ENCODE measurements at regions not wholly inside any gene's neighbourhood (a gene's known extent, or its start where the extent isn't known, plus 50 kb on each side); places are given as distances from the start of the nearest gene placed in this dataset.
"Not testable (repeated sequence)": the region's sequence is repeated elsewhere in the genome, so short reads cannot be mapped to it uniquely, and the experiment has no call there.

DNA sequence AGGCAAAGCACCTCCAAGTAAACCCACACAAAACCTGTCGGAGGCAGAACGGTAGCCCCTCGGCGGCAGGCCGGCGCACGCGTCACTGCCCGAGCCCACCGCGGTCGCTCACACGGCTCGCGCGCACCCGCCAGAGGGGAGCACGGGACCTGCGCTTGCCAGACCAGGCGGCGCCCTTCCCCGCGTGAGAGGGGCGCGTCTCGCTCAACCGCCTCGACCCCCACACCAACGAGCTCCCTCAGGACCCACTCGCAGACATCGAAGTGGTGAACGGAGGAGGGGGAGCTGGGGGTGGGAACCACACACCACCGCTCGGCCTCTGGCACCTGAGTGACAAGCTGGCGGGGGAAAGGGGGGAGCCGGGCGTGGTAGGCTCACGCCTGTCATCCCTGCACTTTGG, 1513.4 kb upstream of the DEFB115 start:
- no peaks in the 10 kb centered on the region for H3K27me3 ChIP-seq (ENCODE audit: control insufficient read depth, insufficient read depth, low read length)
- H3K4me3 ChIP-seq (ENCODE audit: low read length in 3 of 3), result no peak overlapping the region
- H3K4me1 ChIP-seq (ENCODE audit: control insufficient read depth in 2 of 3, insufficient read depth in 2 of 3, low read depth in 1 of 3, low read length in 3 of 3), result no peaks in the 10 kb centered on the region
- intact Hi-C loops (cut with DNase I), result no loop called here
- H3K27ac ChIP-seq (ENCODE audit: low read depth in 2 of 2, low read length in 2 of 2), result no peak overlapping the region
- no peaks in the 10 kb centered on the region for H3K9me3 ChIP-seq (ENCODE audit: control insufficient read depth in 2 of 3, insufficient read depth in 1 of 3, low read length in 3 of 3)
- DNase-seq (peak in 1 of 5 donors; percentile 43), FAIRE-seq (no peak)
- H3K9ac ChIP-seq (ENCODE audit: low read length in 3 of 3), result no peak overlapping the region
- TF ChIP-seq, protein P1, sequence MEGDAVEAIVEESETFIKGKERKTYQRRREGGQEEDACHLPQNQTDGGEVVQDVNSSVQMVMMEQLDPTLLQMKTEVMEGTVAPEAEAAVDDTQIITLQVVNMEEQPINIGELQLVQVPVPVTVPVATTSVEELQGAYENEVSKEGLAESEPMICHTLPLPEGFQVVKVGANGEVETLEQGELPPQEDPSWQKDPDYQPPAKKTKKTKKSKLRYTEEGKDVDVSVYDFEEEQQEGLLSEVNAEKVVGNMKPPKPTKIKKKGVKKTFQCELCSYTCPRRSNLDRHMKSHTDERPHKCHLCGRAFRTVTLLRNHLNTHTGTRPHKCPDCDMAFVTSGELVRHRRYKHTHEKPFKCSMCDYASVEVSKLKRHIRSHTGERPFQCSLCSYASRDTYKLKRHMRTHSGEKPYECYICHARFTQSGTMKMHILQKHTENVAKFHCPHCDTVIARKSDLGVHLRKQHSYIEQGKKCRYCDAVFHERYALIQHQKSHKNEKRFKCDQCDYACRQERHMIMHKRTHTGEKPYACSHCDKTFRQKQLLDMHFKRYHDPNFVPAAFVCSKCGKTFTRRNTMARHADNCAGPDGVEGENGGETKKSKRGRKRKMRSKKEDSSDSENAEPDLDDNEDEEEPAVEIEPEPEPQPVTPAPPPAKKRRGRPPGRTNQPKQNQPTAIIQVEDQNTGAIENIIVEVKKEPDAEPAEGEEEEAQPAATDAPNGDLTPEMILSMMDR (IDR thresholded peaks at IDR 0.05; ENCODE audit: borderline replicate concordance, extremely low read depth, insufficient read depth), result no peak
- H3K36me3 ChIP-seq (ENCODE audit: control insufficient read depth in 2 of 3, insufficient read depth in 3 of 3, low read length in 3 of 3), result no peaks in the 10 kb centered on the region

- H3K9me3 ChIP-seq (ENCODE audit: control insufficient read depth in 2 of 3, insufficient read depth in 1 of 3, low read length in 3 of 3); intact Hi-C loops (cut with DNase I); FAIRE-seq; H3K4me1 ChIP-seq (ENCODE audit: control insufficient read depth in 2 of 3, insufficient read depth in 2 of 3, low read depth in 1 of 3, low read length in 3 of 3); H3K4me3 ChIP-seq (ENCODE audit: low read length in 3 of 3); H3K27ac ChIP-seq (ENCODE audit: low read depth in 2 of 2, low read length in 2 of 2); H3K27me3 ChIP-seq (ENCODE audit: control insufficient read depth, insufficient read depth, low read length); H3K36me3 ChIP-seq (ENCODE audit: control insufficient read depth in 2 of 3, insufficient read depth in 3 of 3, low read length in 3 of 3); H3K9ac ChIP-seq (ENCODE audit: low read length in 3 of 3): not testable (repeated sequence)
- DNase-seq, result peak in 1 of 5 donors; percentile 40
Observed at GRCh38 chr20:29745534-29746245, 1511.8 kb upstream of the DEFB115 start.

GRCh38 chr20:29750268-29750899, 1507.1 kb upstream of the DEFB115 start:
- Histone ChIP-seq H3K27ac (ENCODE audit: low read depth in 2 of 2, low read length in 2 of 2) (no peak overlapping the region), H3K4me3 (ENCODE audit: low read length in 3 of 3) (no peak overlapping the region), H3K36me3 (ENCODE audit: control insufficient read depth in 2 of 3, insufficient read depth in 3 of 3, low read length in 3 of 3) (no peaks in the 10 kb centered on the region), H3K9me3 (ENCODE audit: control insufficient read depth in 2 of 3, insufficient read depth in 1 of 3, low read length in 3 of 3) (no peaks in the 10 kb centered on the region), H3K9ac (ENCODE audit: low read length in 3 of 3) (no peak overlapping the region), H3K27me3 (ENCODE audit: control insufficient read depth, insufficient read depth, low read length) (no peaks in the 10 kb centered on the region), H3K4me1 (ENCODE audit: control insufficient read depth in 2 of 3, insufficient read depth in 2 of 3, low read depth in 1 of 3, low read length in 3 of 3) (no peaks in the 10 kb centered on the region)
- FAIRE-seq (no peak), DNase-seq (peak in 1 of 5 donors; percentile 61)
- TF ChIP-seq, protein P1 (IDR thresholded peaks at IDR 0.05; ENCODE audit: borderline replicate concordance, extremely low read depth, insufficient read depth), result no peak
- intact Hi-C loops (cut with DNase I), result no loop called here

DNA sequence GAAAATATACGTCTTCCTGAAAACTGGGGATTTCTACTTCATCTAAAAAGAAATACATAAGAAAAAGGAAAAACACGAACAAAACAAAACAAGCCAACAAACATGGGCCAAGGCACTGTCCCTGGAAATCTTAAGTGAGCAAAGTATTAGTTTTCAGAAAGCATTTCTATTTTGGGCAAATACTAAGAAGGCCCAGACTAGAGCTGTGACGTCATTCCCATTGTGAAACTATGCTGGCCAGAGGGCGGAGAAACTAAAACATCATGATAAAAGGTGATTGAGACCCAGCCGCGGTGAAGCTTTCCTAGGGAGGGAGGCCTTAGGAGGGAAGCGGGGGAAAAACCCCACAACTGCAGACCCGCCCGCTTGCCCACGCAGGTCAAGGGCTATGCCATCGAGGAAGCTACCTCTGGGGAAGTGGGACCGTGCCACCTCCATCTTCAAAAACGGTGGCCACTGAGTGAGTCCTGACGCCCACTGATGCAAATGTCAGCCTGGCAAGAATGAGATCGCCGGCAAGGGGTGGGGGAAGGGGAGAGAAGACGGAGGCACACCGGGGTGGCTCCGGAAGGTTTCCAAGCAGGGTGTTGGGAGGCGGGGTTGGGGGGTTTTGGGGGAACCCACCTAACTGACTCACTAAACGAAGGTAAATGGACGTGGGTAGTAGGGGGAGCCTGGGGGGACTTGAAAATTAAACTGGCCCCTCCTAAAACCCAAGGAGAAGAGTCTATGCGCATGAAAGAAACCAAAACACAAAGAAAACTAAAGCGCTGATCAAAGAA, 1504.6 kb upstream of the DEFB115 start:
- intact Hi-C loops (cut with DNase I); FAIRE-seq; H3K27ac ChIP-seq (ENCODE audit: low read depth in 2 of 2, low read length in 2 of 2); H3K4me3 ChIP-seq (ENCODE audit: low read length in 3 of 3); H3K36me3 ChIP-seq (ENCODE audit: control insufficient read depth in 2 of 3, insufficient read depth in 3 of 3, low read length in 3 of 3); H3K9ac ChIP-seq (ENCODE audit: low read length in 3 of 3); H3K27me3 ChIP-seq (ENCODE audit: control insufficient read depth, insufficient read depth, low read length); H3K4me1 ChIP-seq (ENCODE audit: control insufficient read depth in 2 of 3, insufficient read depth in 2 of 3, low read depth in 1 of 3, low read length in 3 of 3); H3K9me3 ChIP-seq (ENCODE audit: control insufficient read depth in 2 of 3, insufficient read depth in 1 of 3, low read length in 3 of 3): not testable (repeated sequence)
- peak in 1 of 5 donors; percentile 46 for DNase-seq

GRCh38 chr20:29753426-29753746, 1504.1 kb upstream of the DEFB115 start:
- intact Hi-C loops (cut with DNase I); H3K36me3 ChIP-seq (ENCODE audit: control insufficient read depth in 2 of 3, insufficient read depth in 3 of 3, low read length in 3 of 3); H3K9me3 ChIP-seq (ENCODE audit: control insufficient read depth in 2 of 3, insufficient read depth in 1 of 3, low read length in 3 of 3); FAIRE-seq; H3K27ac ChIP-seq (ENCODE audit: low read depth in 2 of 2, low read length in 2 of 2); H3K9ac ChIP-seq (ENCODE audit: low read length in 3 of 3); H3K27me3 ChIP-seq (ENCODE audit: control insufficient read depth, insufficient read depth, low read length); H3K4me3 ChIP-seq (ENCODE audit: low read length in 3 of 3); H3K4me1 ChIP-seq (ENCODE audit: control insufficient read depth in 2 of 3, insufficient read depth in 2 of 3, low read depth in 1 of 3, low read length in 3 of 3): not testable (repeated sequence)
- peak in 1 of 5 donors; percentile 73 for DNase-seq

DNA sequence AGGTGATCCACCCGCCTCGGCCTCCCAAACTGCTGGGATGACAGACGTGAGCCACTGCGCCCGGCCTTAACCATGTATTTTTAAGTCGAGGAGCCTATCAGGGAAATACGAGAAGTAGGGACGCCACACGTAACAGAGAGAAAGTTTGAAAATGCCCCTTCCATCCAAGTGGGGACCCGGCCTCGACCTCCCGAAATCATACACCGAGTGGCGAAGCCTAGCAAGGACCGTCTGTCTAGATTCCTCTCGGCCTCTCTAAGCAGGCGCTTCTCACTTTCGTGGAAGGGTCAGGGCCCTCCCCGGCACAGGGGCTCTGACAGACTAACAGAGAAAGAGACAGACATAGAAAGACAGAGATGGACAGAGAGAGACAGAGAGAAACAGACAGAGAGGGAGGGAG, 1503.6 kb upstream of the DEFB115 start:
- H3K27ac ChIP-seq (ENCODE audit: low read depth in 2 of 2, low read length in 2 of 2); H3K9me3 ChIP-seq (ENCODE audit: control insufficient read depth in 2 of 3, insufficient read depth in 1 of 3, low read length in 3 of 3); H3K27me3 ChIP-seq (ENCODE audit: control insufficient read depth, insufficient read depth, low read length); H3K4me3 ChIP-seq (ENCODE audit: low read length in 3 of 3); FAIRE-seq; H3K4me1 ChIP-seq (ENCODE audit: control insufficient read depth in 2 of 3, insufficient read depth in 2 of 3, low read depth in 1 of 3, low read length in 3 of 3); intact Hi-C loops (cut with DNase I); H3K9ac ChIP-seq (ENCODE audit: low read length in 3 of 3); H3K36me3 ChIP-seq (ENCODE audit: control insufficient read depth in 2 of 3, insufficient read depth in 3 of 3, low read length in 3 of 3): not testable (repeated sequence)
- peak in 1 of 5 donors; percentile 59 for DNase-seq

Measured in kidney (tissue), 13 donors.